HepG2 (cell line): ENCODE measurements at regions not wholly inside any gene's neighbourhood (a gene's known extent, or its start where the extent isn't known, plus 50 kb on each side); places are given as distances from the start of the nearest gene placed in this dataset.

ENCODE experiments used
- AGO1 ChIP-seq: fragments of 200-400 bp; formaldehyde crosslinking; IDR thresholded peaks from 2 replicates; pipeline ENCODE4 v1.6.1; 2017; ENCODE audit warnings: mild to moderate bottlenecking, low read depth, low read length, moderate library complexity; ENCODE audit not compliant: poor library complexity, severe bottlenecking
- AGO2 ChIP-seq: fragments of 200-400 bp; formaldehyde crosslinking; optimal IDR thresholded peaks from 2 replicates; pipeline ENCODE3; 2017; ENCODE audit warnings: mild to moderate bottlenecking, low read depth, low read length, moderate library complexity
- BATF2 ChIP-seq: sonication (generic); formaldehyde crosslinking; IDR thresholded peaks from 2 replicates; pipeline ENCODE4 v1.8.0; 2022; ENCODE audit warnings: mild to moderate bottlenecking, missing genetic modification reagents, moderate library complexity
- BHLHE40 ChIP-seq: IDR thresholded peaks from 2 replicates; pipeline ENCODE4 v1.6.1; 2011; ENCODE audit warnings: low read length, improper control_type of control experiment
- BRCA1 ChIP-seq: sonication (generic); formaldehyde crosslinking; IDR thresholded peaks from 2 replicates; pipeline ENCODE4 v1.4.0; 2020; ENCODE audit warnings: missing genetic modification reagents
- CTCF ChIP-seq: sonication (generic); formaldehyde crosslinking; IDR thresholded peaks from 2 replicates; pipeline ENCODE4 v1.5.0; 2020; ENCODE audit warnings: mild to moderate bottlenecking, missing genetic modification reagents, moderate library complexity
- HNRNPLL ChIP-seq: fragments of 200-400 bp; formaldehyde crosslinking; IDR thresholded peaks from 2 replicates; pipeline ENCODE4 v1.6.1; 2017; ENCODE audit warnings: mild to moderate bottlenecking, low read depth, low read length; ENCODE audit not compliant: poor library complexity, severe bottlenecking
- KDM2A ChIP-seq: sonication (generic); formaldehyde crosslinking; IDR thresholded peaks from 2 replicates; pipeline ENCODE4 v1.4.0; 2020; ENCODE audit warnings: low read depth, missing genetic modification reagents, borderline replicate concordance
- KLF16 ChIP-seq, 2 experiments: sonication (generic) in 1 of 2; formaldehyde crosslinking in 1 of 2; IDR thresholded peaks; 2 replicates each; pipeline versions ENCODE4 v1.6.1 to v1.8.0; 2016 to 2023; ENCODE audit warnings: missing genetic modification reagents in 2 of 2, missing compliant biosample characterization in 1 of 2
- MTA3 ChIP-seq: sonication (generic); formaldehyde crosslinking; IDR thresholded peaks from 2 replicates; pipeline ENCODE4 v1.4.0; 2020; ENCODE audit warnings: missing genetic modification reagents
- ZBTB21 ChIP-seq: sonication (generic); formaldehyde crosslinking; IDR thresholded peaks from 2 replicates; pipeline ENCODE4 v1.4.0; 2020; ENCODE audit warnings: missing genetic modification reagents
- ZNF354B ChIP-seq: sonication (generic); formaldehyde crosslinking; IDR thresholded peaks from 2 replicates; pipeline ENCODE4 v1.8.0; 2022; ENCODE audit warnings: mild to moderate bottlenecking, missing genetic modification reagents
- ZNF460 ChIP-seq: sonication (generic); formaldehyde crosslinking; IDR thresholded peaks from 2 replicates; pipeline ENCODE4 v1.5.1; 2020; ENCODE audit warnings: missing genetic modification reagents, mild to moderate bottlenecking, borderline replicate concordance
- ZNF687 ChIP-seq: sonication (generic); formaldehyde crosslinking; IDR thresholded peaks from 2 replicates; pipeline ENCODE4 v1.5.1; 2020; ENCODE audit warnings: mild to moderate bottlenecking, missing genetic modification reagents, moderate library complexity
- TF ChIP-seq, protein P1 (sequence below): sonication (generic); formaldehyde crosslinking; conservative IDR thresholded peaks from 2 replicates; pipeline ENCODE4 v1.4.0; 2020; ENCODE audit warnings: mild to moderate bottlenecking, missing genetic modification reagents, moderate library complexity
- TF ChIP-seq, protein P2 (sequence below): sonication (generic); formaldehyde crosslinking; IDR thresholded peaks from 2 replicates; pipeline ENCODE4 v1.5.1; 2020; ENCODE audit warnings: missing genetic modification reagents, mild to moderate bottlenecking, borderline replicate concordance

DNA sequence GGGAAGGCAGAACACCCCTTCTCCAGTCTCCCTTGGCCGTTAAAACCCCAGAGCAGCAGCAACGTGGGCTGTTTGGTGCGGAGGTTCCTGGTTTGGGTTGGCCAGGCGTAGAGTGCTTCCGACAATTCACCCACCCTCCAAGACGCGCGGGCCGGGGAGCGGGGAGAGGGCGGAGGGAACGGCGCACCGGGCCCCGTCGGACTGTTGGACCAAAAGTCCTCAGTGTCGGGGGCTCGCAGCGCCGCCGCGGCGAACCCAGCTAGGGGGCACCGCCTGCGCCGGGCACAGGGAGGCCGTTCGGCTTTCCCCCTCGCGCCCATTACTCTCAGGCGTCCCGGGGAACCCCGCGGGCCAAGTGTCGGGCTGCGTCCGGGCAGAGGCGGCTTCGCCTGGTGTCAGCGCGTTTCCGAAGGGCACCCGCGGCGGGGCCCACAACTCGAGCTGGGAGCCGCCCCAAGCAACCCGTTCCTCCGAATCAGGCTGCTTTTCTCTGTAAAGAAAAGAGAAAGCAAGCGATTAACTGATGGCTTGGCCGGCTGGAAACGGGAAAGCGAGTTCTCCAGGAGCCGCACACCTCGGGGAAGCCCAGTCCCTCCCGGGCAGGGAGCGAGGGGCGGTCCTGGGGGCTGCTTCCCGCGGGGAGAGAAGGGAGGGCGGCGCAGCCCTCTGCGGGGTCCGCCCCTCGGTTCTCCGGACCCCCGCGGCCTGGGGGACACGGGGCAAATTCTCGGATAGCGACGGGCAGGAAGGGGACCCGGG, 145.5 kb downstream of the ERCC6L2 start (continued):
- peak; percentile 17; the same call in 1 of the 2 replicates for TF ChIP-seq ZNF687 (CRISPR knock-in tag)
- TF ChIP-seq, protein P1, sequence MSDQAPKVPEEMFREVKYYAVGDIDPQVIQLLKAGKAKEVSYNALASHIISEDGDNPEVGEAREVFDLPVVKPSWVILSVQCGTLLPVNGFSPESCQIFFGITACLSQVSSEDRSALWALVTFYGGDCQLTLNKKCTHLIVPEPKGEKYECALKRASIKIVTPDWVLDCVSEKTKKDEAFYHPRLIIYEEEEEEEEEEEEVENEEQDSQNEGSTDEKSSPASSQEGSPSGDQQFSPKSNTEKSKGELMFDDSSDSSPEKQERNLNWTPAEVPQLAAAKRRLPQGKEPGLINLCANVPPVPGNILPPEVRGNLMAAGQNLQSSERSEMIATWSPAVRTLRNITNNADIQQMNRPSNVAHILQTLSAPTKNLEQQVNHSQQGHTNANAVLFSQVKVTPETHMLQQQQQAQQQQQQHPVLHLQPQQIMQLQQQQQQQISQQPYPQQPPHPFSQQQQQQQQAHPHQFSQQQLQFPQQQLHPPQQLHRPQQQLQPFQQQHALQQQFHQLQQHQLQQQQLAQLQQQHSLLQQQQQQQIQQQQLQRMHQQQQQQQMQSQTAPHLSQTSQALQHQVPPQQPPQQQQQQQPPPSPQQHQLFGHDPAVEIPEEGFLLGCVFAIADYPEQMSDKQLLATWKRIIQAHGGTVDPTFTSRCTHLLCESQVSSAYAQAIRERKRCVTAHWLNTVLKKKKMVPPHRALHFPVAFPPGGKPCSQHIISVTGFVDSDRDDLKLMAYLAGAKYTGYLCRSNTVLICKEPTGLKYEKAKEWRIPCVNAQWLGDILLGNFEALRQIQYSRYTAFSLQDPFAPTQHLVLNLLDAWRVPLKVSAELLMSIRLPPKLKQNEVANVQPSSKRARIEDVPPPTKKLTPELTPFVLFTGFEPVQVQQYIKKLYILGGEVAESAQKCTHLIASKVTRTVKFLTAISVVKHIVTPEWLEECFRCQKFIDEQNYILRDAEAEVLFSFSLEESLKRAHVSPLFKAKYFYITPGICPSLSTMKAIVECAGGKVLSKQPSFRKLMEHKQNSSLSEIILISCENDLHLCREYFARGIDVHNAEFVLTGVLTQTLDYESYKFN = no peak
- TF ChIP-seq HNRNPLL = peak; percentile 26
- 0 out of 2 replicates have a peak, but pooled peaks have one; percentile 17 for TF ChIP-seq BATF2 (CRISPR knock-in tag)
- peak; percentile 90 for TF ChIP-seq AGO2
- no peak for TF ChIP-seq KLF16 (CRISPR knock-in tag; IDR thresholded peaks at IDR 0.05)
- no peak for TF ChIP-seq ZNF354B
- TF ChIP-seq, protein P2, sequence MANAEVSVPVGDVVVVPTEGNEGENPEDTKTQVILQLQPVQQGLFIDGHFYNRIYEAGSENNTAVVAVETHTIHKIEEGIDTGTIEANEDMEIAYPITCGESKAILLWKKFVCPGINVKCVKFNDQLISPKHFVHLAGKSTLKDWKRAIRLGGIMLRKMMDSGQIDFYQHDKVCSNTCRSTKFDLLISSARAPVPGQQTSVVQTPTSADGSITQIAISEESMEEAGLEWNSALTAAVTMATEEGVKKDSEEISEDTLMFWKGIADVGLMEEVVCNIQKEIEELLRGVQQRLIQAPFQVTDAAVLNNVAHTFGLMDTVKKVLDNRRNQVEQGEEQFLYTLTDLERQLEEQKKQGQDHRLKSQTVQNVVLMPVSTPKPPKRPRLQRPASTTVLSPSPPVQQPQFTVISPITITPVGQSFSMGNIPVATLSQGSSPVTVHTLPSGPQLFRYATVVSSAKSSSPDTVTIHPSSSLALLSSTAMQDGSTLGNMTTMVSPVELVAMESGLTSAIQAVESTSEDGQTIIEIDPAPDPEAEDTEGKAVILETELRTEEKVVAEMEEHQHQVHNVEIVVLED (CRISPR knock-in tag) = no peak
- no peak for TF ChIP-seq ZBTB21 (CRISPR knock-in tag)
- no peak for TF ChIP-seq MTA3 (CRISPR knock-in tag)
- TF ChIP-seq CTCF (CRISPR knock-in tag) = peak; percentile 7; the same call in 1 of the 2 replicates
- TF ChIP-seq ZNF460 (CRISPR knock-in tag) = no peak
- TF ChIP-seq BRCA1 (CRISPR knock-in tag) = no peak
- TF ChIP-seq AGO1 = peak; percentile 44
- no peak for TF ChIP-seq BHLHE40
- peak; percentile 58; the same call in 1 of the 2 replicates for TF ChIP-seq KDM2A
